Neural crest cell (in vitro differentiated cells): ENCODE measurements at regions not wholly inside any gene's neighbourhood (a gene's known extent, or its start where the extent isn't known, plus 50 kb on each side); places are given as distances from the start of the nearest gene placed in this dataset.

Experiments
- DNase-seq: peaks from one replicate; pipeline ENCODE4 v3.0.0; 2021; ENCODE audit warnings: low read depth, mixed read lengths, low spot score
- H3K27ac Mint-ChIP-seq: one replicate; pipeline ENCODE4 v1.8.0; 2021; ENCODE audit warnings: mild to moderate bottlenecking, mixed read lengths; ENCODE audit not compliant: unreplicated experiment
- H3K27me3 Mint-ChIP-seq: 2 replicates; pipeline ENCODE4 v1.8.0; 2021; ENCODE audit warnings: low read depth, mild to moderate bottlenecking, mixed read lengths
- H3K36me3 Mint-ChIP-seq: 2 replicates; pipeline ENCODE4 v1.8.0; 2021; ENCODE audit warnings: low read depth, mild to moderate bottlenecking, mixed read lengths
- H3K4me1 Mint-ChIP-seq: 2 replicates; pipeline ENCODE4 v1.8.0; 2021; ENCODE audit warnings: mixed read lengths
- H3K4me3 Mint-ChIP-seq: one replicate; pipeline ENCODE4 v1.8.0; 2021; ENCODE audit warnings: mild to moderate bottlenecking, mixed read lengths
- H3K9me3 Mint-ChIP-seq: 2 replicates; pipeline ENCODE4 v1.8.0; 2021; ENCODE audit warnings: mixed read lengths
- CTCF ChIP-seq: fragments of 200-600 bp; sonication (generic); conservative IDR thresholded peaks from 2 replicates; pipeline ENCODE4 v1.5.0; 2021; ENCODE audit warnings: antibody characterized with exemption, mild to moderate bottlenecking

GRCh38 chr9:27668280-27668679 is 95.0 kb upstream of the C9orf72 start:
- Mint-ChIP-seq H3K27ac (no peak overlapping the region), H3K4me3 (no peak overlapping the region), H3K4me1 (peaks cover 6% of the 10 kb centered on the region), H3K36me3 (no peaks in the 10 kb centered on the region), H3K9me3 (peaks cover 4% of the 10 kb centered on the region), H3K27me3 (no peaks in the 10 kb centered on the region)
- no peak for DNase-seq
- no peak for TF ChIP-seq CTCF

DNA sequence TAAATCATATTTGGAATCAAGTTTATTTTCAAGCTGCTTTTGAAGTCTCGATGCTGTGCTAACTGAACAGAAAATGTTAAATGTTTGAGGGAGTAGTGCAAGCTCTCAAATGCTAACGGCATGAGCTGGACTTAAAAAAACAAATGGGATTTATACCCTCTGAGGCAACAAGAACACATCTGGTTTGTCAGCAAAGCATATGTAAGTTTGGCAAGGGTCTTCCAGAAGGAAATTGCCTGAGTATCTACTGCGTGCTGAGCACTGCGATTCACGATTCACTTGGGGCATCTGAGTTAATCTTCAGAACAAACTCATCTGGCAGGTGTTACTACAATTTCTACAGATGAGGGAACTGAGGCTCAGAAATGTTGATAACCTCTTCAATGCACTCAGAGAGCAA is 98.4 kb upstream of the C9orf72 start:
- Mint-ChIP-seq H3K4me1 (peaks cover 27% of the 10 kb centered on the region), H3K27me3 (no peaks in the 10 kb centered on the region), H3K36me3 (no peaks in the 10 kb centered on the region), H3K27ac (no peak overlapping the region), H3K9me3 (peaks cover 4% of the 10 kb centered on the region), H3K4me3 (no peak overlapping the region)
- no peak for TF ChIP-seq CTCF
- DNase-seq: no peak

DNA sequence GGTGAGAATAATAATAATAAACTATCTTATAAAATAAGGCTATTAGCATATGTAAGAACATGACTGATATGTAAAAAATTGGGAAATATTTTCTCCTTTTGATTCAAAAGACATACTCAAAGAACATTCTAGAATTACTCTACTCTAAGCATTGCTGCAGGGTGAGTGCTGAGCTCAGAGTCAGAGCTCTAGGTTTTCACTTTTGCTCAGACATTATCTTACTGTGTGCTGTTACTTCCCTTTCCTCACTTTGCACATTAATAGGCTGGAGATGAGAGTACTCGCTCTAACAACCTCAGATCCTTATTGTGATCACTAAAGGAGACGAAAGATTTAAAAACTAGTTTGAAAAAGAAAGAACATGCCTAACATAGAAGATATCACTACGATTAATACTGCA is 99.4 kb upstream of the C9orf72 start:
- Mint-ChIP-seq H3K27ac (no peak overlapping the region), H3K27me3 (no peaks in the 10 kb centered on the region), H3K4me1 (peaks cover 27% of the 10 kb centered on the region), H3K9me3 (peaks cover 4% of the 10 kb centered on the region), H3K4me3 (no peak overlapping the region), H3K36me3 (no peaks in the 10 kb centered on the region)
- no peak for DNase-seq
- no peak for TF ChIP-seq CTCF

DNA sequence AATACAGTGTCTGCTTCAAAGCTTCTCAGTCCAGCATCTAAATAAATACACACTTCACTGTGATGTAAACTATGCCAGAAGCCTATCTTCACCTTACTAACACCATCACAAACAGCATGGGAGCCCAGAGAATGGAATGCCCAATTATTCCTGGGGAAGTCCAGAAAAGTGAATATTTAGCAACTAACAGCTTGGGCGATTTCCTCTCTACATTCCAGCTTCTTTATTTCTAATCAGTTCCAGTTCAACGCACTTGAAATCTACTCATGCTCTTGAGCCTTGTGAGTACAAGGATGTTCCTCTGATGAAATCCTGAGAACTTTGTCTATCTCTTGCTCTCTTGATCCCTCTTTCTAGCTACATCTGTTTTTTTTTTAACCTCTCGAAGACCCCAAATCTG is 100.4 kb upstream of the C9orf72 start:
- Mint-ChIP-seq H3K4me1 (peaks cover 27% of the 10 kb centered on the region), H3K4me3 (no peak overlapping the region), H3K36me3 (no peaks in the 10 kb centered on the region), H3K27ac (peak overlapping the region; percentile 57), H3K27me3 (no peaks in the 10 kb centered on the region), H3K9me3 (peaks cover 8% of the 10 kb centered on the region)
- no peak for DNase-seq
- no peak for TF ChIP-seq CTCF

DNA sequence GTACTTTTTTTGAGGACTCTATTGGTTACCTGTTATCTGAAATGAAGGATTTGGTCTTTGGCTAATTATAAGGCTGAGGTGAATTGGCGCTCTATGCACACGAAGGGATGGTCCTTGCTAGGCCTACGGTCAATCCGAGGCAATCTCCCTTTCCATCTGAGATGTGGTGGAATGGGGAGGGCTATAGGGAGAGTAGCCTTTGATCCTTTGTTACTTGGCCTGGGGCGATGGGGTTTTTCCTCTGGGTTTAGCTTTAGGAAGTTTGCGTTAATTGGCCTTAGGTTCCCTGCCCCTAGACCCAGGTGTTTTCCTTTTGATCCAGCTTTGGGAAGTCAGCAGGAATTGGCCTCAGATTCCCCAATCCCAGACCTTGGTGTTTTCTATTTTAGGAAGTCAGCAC is 102.1 kb upstream of the C9orf72 start:
- Mint-ChIP-seq H3K27me3 (no peaks in the 10 kb centered on the region), H3K27ac (peak overlapping the region; percentile 82), H3K4me1 (peaks cover 36% of the 10 kb centered on the region), H3K4me3 (no peak overlapping the region), H3K36me3 (no peaks in the 10 kb centered on the region), H3K9me3 (peaks cover 8% of the 10 kb centered on the region)
- DNase-seq: no peak
- TF ChIP-seq CTCF: no peak

GRCh38 chr9:27676827-27677226 is 103.5 kb upstream of the C9orf72 start:
- no peak for DNase-seq
- H3K36me3 Mint-ChIP-seq: no peaks in the 10 kb centered on the region
- no peak overlapping the region for H3K4me3 Mint-ChIP-seq
- peaks cover 36% of the 10 kb centered on the region for H3K4me1 Mint-ChIP-seq
- no peak for TF ChIP-seq CTCF
- H3K27ac Mint-ChIP-seq: no peak overlapping the region
- no peaks in the 10 kb centered on the region for H3K27me3 Mint-ChIP-seq
- peaks cover 8% of the 10 kb centered on the region for H3K9me3 Mint-ChIP-seq
